GM18870 (cell line): ENCODE measurements at regions not wholly inside any gene's neighbourhood (a gene's known extent, or its start where the extent isn't known, plus 50 kb on each side); places are given as distances from the start of the nearest gene placed in this dataset.

ENCODE experiments used
- ATAC-seq: cut with Tn5 transposase; IDR thresholded peaks from one replicate; pipeline ENCODE4 v1.9.1; 2021; ENCODE audit warnings: moderate library complexity; ENCODE audit not compliant: unreplicated experiment

DNA sequence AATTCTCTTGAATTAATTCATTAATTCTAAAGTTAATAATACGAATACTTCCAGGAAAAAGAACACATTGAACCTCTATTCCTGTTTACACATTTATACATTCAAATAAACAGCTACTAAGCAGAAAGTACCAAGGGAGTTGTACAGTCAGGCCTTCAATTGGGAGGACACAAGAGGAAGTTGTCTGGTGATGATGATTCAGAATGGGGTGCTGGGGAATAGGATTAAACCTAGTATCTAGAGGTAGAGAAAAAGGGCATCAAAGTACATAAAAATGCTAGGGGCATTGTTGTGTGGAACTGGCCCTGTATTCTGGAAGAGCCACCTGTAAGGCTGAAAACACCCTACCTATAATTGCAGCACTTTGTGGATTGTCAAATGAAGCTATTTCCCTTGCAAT is 71.7 kb upstream of the MROH9 start:
- ATAC-seq = no peak

DNA sequence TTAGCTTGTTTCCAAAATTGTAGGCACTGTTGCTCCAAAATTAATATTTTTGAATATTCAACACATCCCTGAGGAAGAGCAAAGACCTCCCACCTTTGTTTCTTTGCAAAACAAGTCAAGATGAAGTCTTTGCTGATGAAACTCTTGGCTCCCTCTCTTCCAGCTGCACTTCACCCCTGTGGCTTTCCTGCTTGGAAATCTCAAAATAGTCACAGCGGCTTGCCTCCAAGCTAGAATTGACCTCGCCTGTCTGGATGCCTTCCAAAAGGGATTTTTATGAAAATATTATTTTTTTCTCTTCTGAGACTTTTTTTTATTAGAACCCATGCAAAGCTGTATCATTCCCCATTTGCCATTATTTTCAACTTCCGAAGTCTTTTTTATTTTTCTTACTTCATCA is 71.1 kb upstream of the MROH9 start:
- ATAC-seq = no peak

GRCh38 chr1:170864876-170865538 is 70.3 kb upstream of the MROH9 start:
- ATAC-seq = no peak

DNA sequence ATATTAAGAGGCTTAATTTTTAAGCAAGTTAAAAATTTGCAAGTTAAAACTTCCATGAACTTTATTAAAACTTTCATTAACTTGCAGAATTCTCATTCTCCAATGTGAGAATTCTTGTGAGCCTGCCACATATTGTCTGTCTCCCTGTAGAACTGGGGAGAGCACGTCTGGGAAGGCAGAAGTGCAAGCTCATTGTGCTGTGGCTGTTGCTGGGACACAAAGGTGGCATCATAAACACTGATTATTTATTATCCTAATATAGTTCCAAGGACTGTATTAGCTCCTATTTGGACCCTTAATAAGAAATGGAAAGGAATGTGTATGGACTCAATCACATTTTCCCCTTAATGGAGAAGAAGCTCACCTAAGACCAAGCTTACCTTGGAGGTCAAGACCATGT is 68.7 kb upstream of the MROH9 start:
- no peak for ATAC-seq

GRCh38 chr1:170871868-170872267 is 63.5 kb upstream of the MROH9 start:
- no peak for ATAC-seq

DNA sequence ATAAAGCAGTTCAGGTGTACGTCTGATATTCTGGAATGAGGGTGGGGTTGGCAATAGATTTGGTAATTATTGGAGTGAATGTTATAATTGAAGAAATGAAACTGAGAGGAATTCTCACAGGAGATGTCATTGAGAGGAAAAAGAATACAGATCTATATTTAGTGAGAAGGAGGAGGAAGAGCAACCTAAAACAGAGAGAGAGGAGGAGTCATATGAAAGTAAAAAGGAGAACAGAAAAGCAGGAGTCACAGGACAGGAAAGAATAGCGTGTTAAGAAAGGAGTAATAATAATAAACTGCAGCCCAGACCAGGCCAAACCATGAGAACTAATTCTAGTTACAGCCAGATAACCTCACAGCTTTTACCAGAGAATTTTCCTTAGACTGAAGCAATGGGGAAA is 62.7 kb upstream of the MROH9 start:
- peak; percentile 91 for ATAC-seq

DNA sequence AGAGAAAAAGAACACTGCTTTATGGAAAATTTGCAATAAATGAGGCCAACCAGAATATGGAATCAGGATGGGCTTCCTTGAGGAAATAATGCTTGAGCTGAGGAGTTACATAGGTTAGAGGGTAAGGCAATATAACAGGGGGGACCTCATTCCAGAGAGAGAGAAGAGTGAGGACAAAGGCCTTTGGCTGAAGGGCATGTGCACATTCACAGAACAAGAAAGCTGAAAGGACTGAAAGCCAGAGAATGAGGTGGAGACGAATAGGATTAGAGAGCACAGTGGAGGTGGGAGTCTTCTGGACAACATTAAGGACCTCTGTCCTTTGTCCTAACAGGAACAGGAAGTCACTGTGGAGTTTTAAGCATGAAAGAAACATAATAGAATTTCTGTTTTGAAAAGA is 60.7 kb upstream of the MROH9 start:
- ATAC-seq = no peak

- no peak for ATAC-seq
These were observed 53.8 kb upstream of the MROH9 start for GRCh38 chr1:170881268-170882265.
